H1 (cell line): ENCODE measurements at regions not wholly inside any gene's neighbourhood (a gene's known extent, or its start where the extent isn't known, plus 50 kb on each side); places are given as distances from the start of the nearest gene placed in this dataset.

Source experiments
- CHD2 ChIP-seq: IDR thresholded peaks from 2 replicates; pipeline ENCODE4 v1.6.1; 2012; ENCODE audit warnings: low read length, improper control_type of control experiment
- CTCF ChIP-seq, 3 experiments: IDR thresholded peaks; 1 replicate in 2 of 3; 2 replicates in 1 of 3; pipeline versions ENCODE4 v1.5.1 to v1.6.1; 2011; ENCODE audit warnings: low read length in 3 of 3, mild to moderate bottlenecking in 3 of 3, inconsistent platforms in 2 of 3, low read depth in 1 of 3, moderate library complexity in 1 of 3; ENCODE audit not compliant: insufficient read depth in 1 of 3; ENCODE audit errors: control extremely low read depth in 1 of 3
- EZH2 ChIP-seq: fragments of 200-600 bp; sonication (generic); IDR thresholded peaks from 2 replicates; pipeline ENCODE4 v1.7.1; 2012; ENCODE audit warnings: low read depth, mild to moderate bottlenecking, moderate library complexity, low read length, inconsistent platforms; ENCODE audit not compliant: severe bottlenecking
- KDM1A ChIP-seq: fragments of 200-600, 300-600 bp; sonication (generic); IDR thresholded peaks from 2 replicates; pipeline ENCODE4 v1.7.1; 2016; ENCODE audit warnings: mild to moderate bottlenecking, low read length, borderline replicate concordance
- POLR2A ChIP-seq, 2 experiments: IDR thresholded peaks; 1 replicate in 1 of 2; 2 replicates in 1 of 2; pipeline ENCODE4 v1.6.1; 2011; ENCODE audit warnings: low read depth in 2 of 2, low read length in 2 of 2, mild to moderate bottlenecking in 2 of 2; ENCODE audit errors: control extremely low read depth in 1 of 2
- POLR2AphosphoS5 ChIP-seq: IDR thresholded peaks from 2 replicates; pipeline ENCODE4 v1.6.1; 2011; ENCODE audit warnings: low read depth, low read length
- RFX5 ChIP-seq: IDR thresholded peaks from 2 replicates; pipeline ENCODE4 v1.6.1; 2011; ENCODE audit warnings: low read depth, low read length, improper control_type of control experiment, borderline replicate concordance
- SIN3A ChIP-seq, 2 experiments: IDR thresholded peaks in 1 of 2; conservative IDR thresholded peaks in 1 of 2; 2 replicates each; pipeline ENCODE4 v1.6.1; 2011 to 2012; ENCODE audit warnings: low read length in 2 of 2, improper control_type of control experiment in 1 of 2, low read depth in 1 of 2, mild to moderate bottlenecking in 1 of 2
- SP1 ChIP-seq: IDR thresholded peaks from 2 replicates; pipeline ENCODE4 v1.6.1; 2011; ENCODE audit warnings: low read depth, low read length
- TF ChIP-seq, protein P1 (sequence below): IDR thresholded peaks from 2 replicates; pipeline ENCODE4 v1.6.1; 2012; ENCODE audit warnings: inconsistent platforms

- TF ChIP-seq CHD2 (no peak), CTCF (IDR thresholded peaks at IDR 0.05; ENCODE audit: control extremely low read depth in 1 of 3, insufficient read depth in 1 of 3, low read depth in 1 of 3, low read length in 3 of 3) (no peak), POLR2AphosphoS5 (no peak), POLR2A (IDR thresholded peaks at IDR 0.05; ENCODE audit: control extremely low read depth in 1 of 2, low read depth in 2 of 2, low read length in 2 of 2) (no peak), EZH2 (no peak), SIN3A (conservative IDR thresholded peaks at IDR 0.05 in 1 of 2, IDR thresholded peaks at IDR 0.05 in 1 of 2; ENCODE audit: low read depth in 1 of 2, low read length in 2 of 2) (no peak), KDM1A (no peak), RFX5 (no peak), SP1 (no peak)
- TF ChIP-seq, protein P1, sequence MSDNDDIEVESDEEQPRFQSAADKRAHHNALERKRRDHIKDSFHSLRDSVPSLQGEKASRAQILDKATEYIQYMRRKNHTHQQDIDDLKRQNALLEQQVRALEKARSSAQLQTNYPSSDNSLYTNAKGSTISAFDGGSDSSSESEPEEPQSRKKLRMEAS, result no peak
Measured at GRCh38 chr9:115814081-115814480, 339.5 kb upstream of the PAPPA start.
